GM23248 (cell line): ENCODE measurements at regions not wholly inside any gene's neighbourhood (a gene's known extent, or its start where the extent isn't known, plus 50 kb on each side); places are given as distances from the start of the nearest gene placed in this dataset.

Experiments used
- EZH2 ChIP-seq: fragments of 200-600 bp; sonication (generic); IDR thresholded peaks from 2 replicates; pipeline ENCODE4 v1.6.1; 2018; ENCODE audit warnings: antibody characterized with exemption, mild to moderate bottlenecking; ENCODE audit not compliant: insufficient read depth, poor library complexity, severe bottlenecking
- EZH2phosphoT487 ChIP-seq: fragments of 200-600 bp; sonication (generic); IDR thresholded peaks from 2 replicates; pipeline ENCODE4 v1.6.1; 2018; ENCODE audit warnings: antibody characterized with exemption, moderate library complexity, mild to moderate bottlenecking, low read depth; ENCODE audit not compliant: insufficient read depth

- no peak for TF ChIP-seq EZH2
- TF ChIP-seq EZH2phosphoT487, result no peak
Measured at GRCh38 chr2:134073023-134073422, 180.8 kb upstream of the MGAT5 start.
